HG02610 (cell line): ENCODE measurements at regions not wholly inside any gene's neighbourhood (a gene's known extent, or its start where the extent isn't known, plus 50 kb on each side); places are given as distances from the start of the nearest gene placed in this dataset.
A peak's percentile ranks its signal among the peaks of the same experiment; 100 is the strongest.
"Not testable (repeated sequence)": the region's sequence is repeated elsewhere in the genome, so short reads cannot be mapped to it uniquely, and the experiment has no call there.

Experiments
- ATAC-seq: cut with Tn5 transposase; IDR thresholded peaks from one replicate; pipeline ENCODE4 v1.9.1; 2021; ENCODE audit warnings: mild to moderate bottlenecking, moderate library complexity; ENCODE audit not compliant: unreplicated experiment

GRCh38 chr13:26482451-26483197 lies 74.9 kb upstream of the WASF3 start:
- ATAC-seq: peak; percentile 56

- no peak for ATAC-seq
Measured at GRCh38 chr13:26483546-26483945, 73.9 kb upstream of the WASF3 start.

- ATAC-seq: no peak
Measured at GRCh38 chr13:26484196-26484595, 73.3 kb upstream of the WASF3 start.

DNA sequence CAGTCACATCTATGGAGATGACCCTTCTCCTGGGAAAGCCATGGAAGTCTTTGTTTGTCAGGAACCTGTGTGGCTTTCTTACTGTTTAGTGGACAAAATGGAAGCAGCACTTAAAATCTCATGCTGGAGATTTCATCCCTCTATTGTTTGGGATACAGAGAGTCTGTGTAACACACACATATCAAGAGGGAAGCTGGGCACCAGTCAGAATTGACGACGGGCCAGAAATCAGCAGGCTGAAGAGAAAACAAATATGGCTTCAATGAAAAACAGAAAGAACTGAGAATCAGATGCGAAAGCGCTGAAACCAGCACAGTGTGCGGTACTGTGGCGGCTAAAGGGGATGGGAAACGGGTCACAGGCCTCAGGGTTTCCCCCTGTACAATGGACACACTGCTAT lies 72.2 kb upstream of the WASF3 start:
- ATAC-seq: no peak

DNA sequence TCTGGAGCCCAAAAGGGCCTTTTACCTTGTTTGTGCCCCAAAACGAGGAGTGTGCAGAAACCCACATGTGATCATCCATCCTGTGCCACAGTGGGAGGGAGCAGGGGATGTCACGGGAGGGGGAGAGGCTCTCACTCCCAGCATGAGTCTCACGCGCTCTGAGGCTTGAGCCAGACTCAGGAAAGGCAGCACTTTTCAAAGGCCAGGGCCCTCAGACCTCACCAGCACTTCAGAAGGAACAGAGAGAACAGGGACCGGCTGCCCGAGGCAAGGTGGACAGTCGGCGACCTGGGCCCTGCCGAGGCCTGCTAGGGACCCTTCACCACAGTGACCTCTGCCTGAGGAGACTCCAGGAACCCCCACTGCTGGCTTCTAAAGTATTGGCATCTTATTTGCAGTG lies 71.7 kb upstream of the WASF3 start:
- ATAC-seq: no peak

DNA sequence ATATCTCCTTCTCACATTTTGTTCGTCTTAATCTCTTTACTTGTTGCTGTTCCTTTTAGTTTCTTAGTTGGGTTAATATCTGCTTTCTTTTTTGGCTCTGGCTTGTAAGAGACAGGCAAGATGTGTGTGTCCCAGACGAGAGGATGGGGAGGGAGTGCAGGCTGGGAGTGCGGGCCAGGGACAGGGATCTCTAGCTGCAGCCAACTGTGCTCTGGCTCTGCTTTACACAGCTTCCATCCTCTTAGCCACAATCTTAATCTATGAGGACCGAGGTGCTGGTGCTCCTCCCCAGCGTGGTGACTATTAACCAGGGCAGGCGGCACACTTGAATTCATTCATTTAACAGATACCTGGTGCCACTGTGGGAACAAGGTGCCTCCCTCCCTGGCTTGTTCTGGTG lies 70.9 kb upstream of the WASF3 start:
- no peak for ATAC-seq

DNA sequence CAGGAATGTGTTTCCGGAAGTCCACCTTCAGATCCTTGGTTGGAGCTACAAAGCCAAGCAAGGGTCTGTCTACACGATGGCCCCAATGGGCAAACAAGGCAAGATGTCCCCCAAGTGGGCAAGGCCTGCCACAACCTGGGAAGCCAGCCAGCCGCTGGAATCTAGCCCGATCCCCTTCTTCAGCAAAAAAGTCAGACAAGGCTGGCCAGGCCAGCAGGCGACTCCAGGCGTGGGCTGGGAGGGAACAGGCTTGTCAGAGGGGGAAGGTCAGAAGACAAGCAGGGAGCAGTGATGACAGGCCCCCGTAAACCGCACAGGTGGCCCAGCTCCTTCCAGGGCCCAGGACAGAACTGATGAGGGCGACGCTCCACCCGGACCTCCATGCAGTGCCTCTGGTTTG lies 69.7 kb upstream of the WASF3 start:
- no peak for ATAC-seq

GRCh38 chr13:26488236-26489003 lies 69.1 kb upstream of the WASF3 start:
- ATAC-seq: no peak

DNA sequence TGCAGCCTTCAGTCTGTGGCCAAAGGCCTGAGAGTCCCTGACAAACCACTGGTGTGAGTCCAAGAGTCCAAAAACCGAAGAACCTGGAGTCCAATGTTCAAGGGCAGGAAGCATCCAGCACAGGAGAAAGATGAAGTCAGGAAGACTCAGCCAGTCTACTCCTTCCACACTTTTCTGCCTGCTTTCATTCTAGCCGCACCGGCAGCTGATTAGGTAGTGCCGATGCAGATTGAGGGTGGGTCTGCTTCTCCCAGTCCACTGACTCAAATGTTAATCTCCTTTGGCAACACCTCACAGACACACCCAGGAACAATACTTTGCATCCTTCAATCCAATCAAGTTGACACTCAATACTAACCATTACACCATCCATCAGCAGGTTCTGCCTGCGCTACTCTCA lies 65.2 kb upstream of the WASF3 start:
- ATAC-seq: not testable (repeated sequence)

GRCh38 chr13:26494571-26495195 lies 62.8 kb upstream of the WASF3 start:
- no peak for ATAC-seq

GRCh38 chr13:26495750-26496149 lies 61.7 kb upstream of the WASF3 start:
- no peak for ATAC-seq

GRCh38 chr13:26497968-26498511 lies 59.4 kb upstream of the WASF3 start:
- ATAC-seq: no peak

GRCh38 chr13:26498656-26499601 lies 58.6 kb upstream of the WASF3 start:
- ATAC-seq: no peak

GRCh38 chr13:26500618-26501320 lies 56.7 kb upstream of the WASF3 start:
- ATAC-seq: no peak

- ATAC-seq: no peak
Measured at GRCh38 chr13:26501641-26502040, 55.8 kb upstream of the WASF3 start.

DNA sequence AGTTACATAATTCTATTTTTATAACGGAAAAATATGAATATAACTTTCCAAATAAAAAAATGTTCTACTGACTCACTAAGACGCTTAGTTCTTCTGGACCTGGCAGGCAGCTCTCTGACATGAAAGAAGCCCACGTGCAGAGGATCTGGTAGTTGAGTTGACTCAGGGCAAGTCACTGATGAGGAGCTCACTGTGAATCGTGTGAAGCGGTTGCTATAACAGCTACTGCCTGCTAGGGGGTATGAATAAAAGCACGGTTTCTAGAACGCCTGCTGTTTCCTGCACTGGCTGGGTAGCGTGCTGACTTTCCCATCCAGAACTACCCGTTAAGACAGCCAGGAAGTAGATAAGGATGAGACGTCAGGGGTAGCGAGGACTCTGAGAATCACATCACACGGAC lies 54.7 kb upstream of the WASF3 start:
- ATAC-seq: no peak

DNA sequence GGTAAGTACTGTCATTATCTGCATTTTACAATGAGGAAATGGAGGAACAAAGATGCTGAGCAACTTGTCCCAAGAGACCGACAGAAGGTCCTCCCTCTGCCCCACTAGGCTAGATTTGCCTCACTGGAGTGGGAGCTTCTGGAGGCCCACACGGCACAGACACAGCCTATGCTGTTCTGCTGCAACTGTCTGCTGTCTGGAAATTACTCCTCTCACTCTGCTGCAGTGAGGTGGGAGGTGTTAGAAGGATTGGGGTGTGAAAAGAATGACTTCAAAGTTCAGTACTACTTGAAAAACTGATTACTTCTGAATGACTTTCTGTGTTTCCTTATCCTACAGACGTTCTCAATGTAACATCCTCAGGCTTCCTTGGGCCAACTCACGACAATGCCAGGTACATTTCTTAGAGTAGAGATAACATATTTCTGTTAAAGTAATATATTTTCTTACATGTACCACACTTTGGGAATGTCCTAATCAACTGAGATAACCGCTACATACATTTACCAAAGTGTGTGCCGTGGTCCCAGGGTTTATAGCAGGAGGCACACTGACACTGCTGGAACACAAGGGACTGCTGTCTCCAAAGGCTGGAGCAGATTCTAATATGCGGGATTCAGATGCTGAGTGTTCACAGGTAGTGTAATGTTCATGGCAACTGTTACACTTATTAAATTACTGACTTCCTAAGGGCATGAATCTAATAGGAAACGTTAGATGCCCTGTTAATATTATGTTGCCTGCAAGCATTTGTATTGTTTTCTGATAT lies 53.5 kb upstream of the WASF3 start:
- no peak for ATAC-seq
